ENCODE measurements at regions not wholly inside any gene's neighbourhood (a gene's known extent, or its start where the extent isn't known, plus 50 kb on each side); places are given as distances from the start of the nearest gene placed in this dataset.
"Not testable (repeated sequence)": the region's sequence is repeated elsewhere in the genome, so short reads cannot be mapped to it uniquely, and the experiment has no call there.

GRCh38 chr4:175277816-175278215 is 359.7 kb downstream of the ADAM29 start:
- DNase-seq (ENCODE audit: low read depth), result no peak

- DNase-seq (ENCODE audit: low read depth), result no peak
Measured at GRCh38 chr4:175280153-175280552, 362.0 kb downstream of the ADAM29 start.

- DNase-seq (ENCODE audit: low read depth), result no peak
Measured at GRCh38 chr4:175281894-175282293, 363.7 kb downstream of the ADAM29 start.

GRCh38 chr4:175282407-175282806 is 364.2 kb downstream of the ADAM29 start:
- DNase-seq (ENCODE audit: low read depth), result no peak

GRCh38 chr4:175290401-175290800 is 372.2 kb downstream of the ADAM29 start:
- peak; percentile 67 for DNase-seq (ENCODE audit: low read depth)

- DNase-seq (ENCODE audit: low read depth), result peak; percentile 2
Measured at GRCh38 chr4:175297965-175298565, 379.9 kb downstream of the ADAM29 start.

- DNase-seq (ENCODE audit: low read depth), result no peak
Measured at GRCh38 chr4:175306436-175306835, 388.3 kb downstream of the ADAM29 start.

- no peak for DNase-seq (ENCODE audit: low read depth)
Measured at GRCh38 chr4:175307326-175307725, 389.2 kb downstream of the ADAM29 start.

- peak; percentile 44 for DNase-seq (ENCODE audit: low read depth)
Measured at GRCh38 chr4:175308236-175308635, 390.1 kb downstream of the ADAM29 start.

GRCh38 chr4:175309041-175309440 is 390.9 kb downstream of the ADAM29 start:
- DNase-seq (ENCODE audit: low read depth), result no peak

- DNase-seq (ENCODE audit: low read depth), result no peak
Measured at GRCh38 chr4:175325230-175325629, 407.1 kb downstream of the ADAM29 start.

GRCh38 chr4:175326796-175327195 is 408.6 kb downstream of the ADAM29 start:
- DNase-seq (ENCODE audit: low read depth), result no peak

GRCh38 chr4:175330236-175330635 is 412.1 kb downstream of the ADAM29 start:
- DNase-seq (ENCODE audit: low read depth), result peak; percentile 51

- peak; percentile 57 for DNase-seq (ENCODE audit: low read depth)
Measured at GRCh38 chr4:175330652-175331051, 412.5 kb downstream of the ADAM29 start.

GRCh38 chr4:175335331-175335730 is 417.2 kb downstream of the ADAM29 start:
- DNase-seq (ENCODE audit: low read depth), result no peak

GRCh38 chr4:175336570-175336969 is 418.4 kb downstream of the ADAM29 start:
- not testable (repeated sequence) for DNase-seq (ENCODE audit: low read depth)

GRCh38 chr4:175339100-175339707 is 421.0 kb downstream of the ADAM29 start:
- DNase-seq (ENCODE audit: low read depth), result peak; percentile 35

- peak; percentile 4 for DNase-seq (ENCODE audit: low read depth)
Measured at GRCh38 chr4:175341203-175341755, 423.1 kb downstream of the ADAM29 start.

- DNase-seq (ENCODE audit: low read depth), result peak; percentile 50
Measured at GRCh38 chr4:175346376-175346775, 428.2 kb downstream of the ADAM29 start.

GRCh38 chr4:175350246-175350645 is 432.1 kb downstream of the ADAM29 start:
- DNase-seq (ENCODE audit: low read depth), result no peak

GRCh38 chr4:175351473-175351872 is 433.3 kb downstream of the ADAM29 start:
- DNase-seq (ENCODE audit: low read depth), result no peak

- DNase-seq (ENCODE audit: low read depth), result peak; percentile 77
Measured at GRCh38 chr4:175369087-175369486, 443.0 kb downstream of the GPM6A start.

- no peak for DNase-seq (ENCODE audit: low read depth)
Measured at GRCh38 chr4:175371091-175371490, 441.0 kb downstream of the GPM6A start.

GRCh38 chr4:175373031-175373430 is 439.0 kb downstream of the GPM6A start:
- peak; percentile 18 for DNase-seq (ENCODE audit: low read depth)
